ENCODE measurements at regions not wholly inside any gene's neighbourhood (a gene's known extent, or its start where the extent isn't known, plus 50 kb on each side); places are given as distances from the start of the nearest gene placed in this dataset.

GRCh38 chr20:52261792-52262191 is 70.2 kb upstream of the ZFP64 start:
- Histone ChIP-seq H2AFZ (ENCODE audit: low read depth, low read length) (no peak overlapping the region), H3F3A (ENCODE audit: insufficient read depth, low read length, poor library complexity, severe bottlenecking) (no peaks in the 10 kb centered on the region), H3K9ac (ENCODE audit: low read length) (no peak overlapping the region), H4K20me1 (ENCODE audit: insufficient read depth) (no peaks in the 10 kb centered on the region), H3K9me2 (ENCODE audit: insufficient read depth, low read length) (no peaks in the 10 kb centered on the region), H3K4me3 (ENCODE audit: low read length) (no peak overlapping the region), H3K9me3 (ENCODE audit: low read length) (no peaks in the 10 kb centered on the region), H3K36me3 (ENCODE audit: insufficient read depth, low read length) (no peaks in the 10 kb centered on the region), H3K27me3 (ENCODE audit: insufficient read depth, low read depth, low read length) (no peaks in the 10 kb centered on the region), H3K79me2 (replicated peaks; ENCODE audit: insufficient read depth, low read length) (no peaks in the 10 kb centered on the region), H3K27ac (ENCODE audit: low read length) (no peak overlapping the region), H3K4me2 (ENCODE audit: low read length) (no peak overlapping the region)
- TF ChIP-seq EZH2 (IDR thresholded peaks at IDR 0.05; ENCODE audit: borderline replicate concordance, insufficient read depth, low read length, poor library complexity, severe bottlenecking): no peak
- TF ChIP-seq TAF1 (IDR thresholded peaks at IDR 0.05; ENCODE audit: low read depth): no peak
- TF ChIP-seq RAD21 (conservative IDR thresholded peaks at IDR 0.05): no peak
- no peak for TF ChIP-seq POLR2AphosphoS5 (IDR thresholded peaks at IDR 0.05)
- TF ChIP-seq, protein P1, sequence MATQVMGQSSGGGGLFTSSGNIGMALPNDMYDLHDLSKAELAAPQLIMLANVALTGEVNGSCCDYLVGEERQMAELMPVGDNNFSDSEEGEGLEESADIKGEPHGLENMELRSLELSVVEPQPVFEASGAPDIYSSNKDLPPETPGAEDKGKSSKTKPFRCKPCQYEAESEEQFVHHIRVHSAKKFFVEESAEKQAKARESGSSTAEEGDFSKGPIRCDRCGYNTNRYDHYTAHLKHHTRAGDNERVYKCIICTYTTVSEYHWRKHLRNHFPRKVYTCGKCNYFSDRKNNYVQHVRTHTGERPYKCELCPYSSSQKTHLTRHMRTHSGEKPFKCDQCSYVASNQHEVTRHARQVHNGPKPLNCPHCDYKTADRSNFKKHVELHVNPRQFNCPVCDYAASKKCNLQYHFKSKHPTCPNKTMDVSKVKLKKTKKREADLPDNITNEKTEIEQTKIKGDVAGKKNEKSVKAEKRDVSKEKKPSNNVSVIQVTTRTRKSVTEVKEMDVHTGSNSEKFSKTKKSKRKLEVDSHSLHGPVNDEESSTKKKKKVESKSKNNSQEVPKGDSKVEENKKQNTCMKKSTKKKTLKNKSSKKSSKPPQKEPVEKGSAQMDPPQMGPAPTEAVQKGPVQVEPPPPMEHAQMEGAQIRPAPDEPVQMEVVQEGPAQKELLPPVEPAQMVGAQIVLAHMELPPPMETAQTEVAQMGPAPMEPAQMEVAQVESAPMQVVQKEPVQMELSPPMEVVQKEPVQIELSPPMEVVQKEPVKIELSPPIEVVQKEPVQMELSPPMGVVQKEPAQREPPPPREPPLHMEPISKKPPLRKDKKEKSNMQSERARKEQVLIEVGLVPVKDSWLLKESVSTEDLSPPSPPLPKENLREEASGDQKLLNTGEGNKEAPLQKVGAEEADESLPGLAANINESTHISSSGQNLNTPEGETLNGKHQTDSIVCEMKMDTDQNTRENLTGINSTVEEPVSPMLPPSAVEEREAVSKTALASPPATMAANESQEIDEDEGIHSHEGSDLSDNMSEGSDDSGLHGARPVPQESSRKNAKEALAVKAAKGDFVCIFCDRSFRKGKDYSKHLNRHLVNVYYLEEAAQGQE (IDR thresholded peaks at IDR 0.05; ENCODE audit: borderline replicate concordance): no peak
- no peak for TF ChIP-seq MXI1 (conservative IDR thresholded peaks at IDR 0.05; ENCODE audit: poor library complexity, severe bottlenecking)
- no peak for TF ChIP-seq CTCF (IDR thresholded peaks at IDR 0.05; ENCODE audit: poor library complexity, severe bottlenecking)
- TF ChIP-seq EP300 (conservative IDR thresholded peaks at IDR 0.05; ENCODE audit: poor library complexity, severe bottlenecking): no peak
- no peak for TF ChIP-seq SMC3 (conservative IDR thresholded peaks at IDR 0.05; ENCODE audit: poor library complexity)

DNA sequence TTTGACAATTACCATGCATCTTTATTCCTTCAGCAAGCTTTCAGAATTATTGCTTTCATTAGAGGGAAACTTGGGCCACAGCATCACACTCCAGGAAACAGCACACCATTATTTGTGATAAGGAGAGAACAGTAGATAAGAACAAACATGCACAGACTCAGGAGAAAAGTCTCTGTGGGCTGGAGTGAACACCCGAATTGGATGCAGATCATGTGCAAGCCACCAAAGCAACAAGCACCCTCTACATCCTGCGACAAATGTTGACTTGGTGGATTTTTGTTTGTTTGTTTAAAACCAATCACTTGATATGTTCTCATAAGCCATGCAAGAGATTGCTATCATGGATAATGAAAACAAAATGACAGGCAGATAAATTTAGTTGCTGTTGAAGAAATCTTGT is 67.7 kb upstream of the ZFP64 start:
- Histone ChIP-seq H4K20me1 (ENCODE audit: insufficient read depth) (no peaks in the 10 kb centered on the region), H3K4me2 (ENCODE audit: low read length) (no peak overlapping the region), H3F3A (ENCODE audit: insufficient read depth, low read length, poor library complexity, severe bottlenecking) (no peaks in the 10 kb centered on the region), H3K27ac (ENCODE audit: low read length) (no peak overlapping the region), H3K79me2 (replicated peaks; ENCODE audit: insufficient read depth, low read length) (no peaks in the 10 kb centered on the region), H3K36me3 (ENCODE audit: insufficient read depth, low read length) (no peaks in the 10 kb centered on the region), H2AFZ (ENCODE audit: low read depth, low read length) (no peak overlapping the region), H3K9me3 (ENCODE audit: low read length) (no peaks in the 10 kb centered on the region), H3K4me3 (ENCODE audit: low read length) (no peak overlapping the region), H3K9me2 (ENCODE audit: insufficient read depth, low read length) (no peaks in the 10 kb centered on the region), H3K27me3 (ENCODE audit: insufficient read depth, low read depth, low read length) (no peaks in the 10 kb centered on the region), H3K9ac (ENCODE audit: low read length) (no peak overlapping the region)
- no peak for TF ChIP-seq EZH2 (IDR thresholded peaks at IDR 0.05; ENCODE audit: borderline replicate concordance, insufficient read depth, low read length, poor library complexity, severe bottlenecking)
- TF ChIP-seq, protein P1 (IDR thresholded peaks at IDR 0.05; ENCODE audit: borderline replicate concordance): no peak
- TF ChIP-seq POLR2AphosphoS5 (IDR thresholded peaks at IDR 0.05): no peak
- TF ChIP-seq RAD21 (conservative IDR thresholded peaks at IDR 0.05): no peak
- TF ChIP-seq MXI1 (conservative IDR thresholded peaks at IDR 0.05; ENCODE audit: poor library complexity, severe bottlenecking): no peak
- TF ChIP-seq TAF1 (IDR thresholded peaks at IDR 0.05; ENCODE audit: low read depth): no peak
- no peak for TF ChIP-seq SMC3 (conservative IDR thresholded peaks at IDR 0.05; ENCODE audit: poor library complexity)
- TF ChIP-seq EP300 (conservative IDR thresholded peaks at IDR 0.05; ENCODE audit: poor library complexity, severe bottlenecking): no peak
- TF ChIP-seq CTCF (IDR thresholded peaks at IDR 0.05; ENCODE audit: poor library complexity, severe bottlenecking): no peak
